H1 (cell line): ENCODE measurements at regions not wholly inside any gene's neighbourhood (a gene's known extent, or its start where the extent isn't known, plus 50 kb on each side); places are given as distances from the start of the nearest gene placed in this dataset.

ENCODE experiments used
- SUZ12 ChIP-seq: fragments of 200-600 bp; sonication (generic); IDR thresholded peaks from 2 replicates; pipeline ENCODE4 v1.6.1; 2012; ENCODE audit warnings: mild to moderate bottlenecking, inconsistent platforms, low read length, moderate library complexity, mixed read lengths
- TF ChIP-seq, protein P1 (sequence below), 3 experiments: IDR thresholded peaks; 1 replicate in 2 of 3; 2 replicates in 1 of 3; pipeline versions ENCODE4 v1.5.1 to v1.6.1; 2011; ENCODE audit warnings: low read length in 3 of 3, mild to moderate bottlenecking in 3 of 3, inconsistent platforms in 2 of 3, low read depth in 1 of 3, moderate library complexity in 1 of 3; ENCODE audit not compliant: insufficient read depth in 1 of 3; ENCODE audit errors: control extremely low read depth in 1 of 3
- TF ChIP-seq, protein P2 (sequence below): IDR thresholded peaks from 2 replicates; pipeline ENCODE4 v1.6.1; 2011; ENCODE audit warnings: low read depth, mild to moderate bottlenecking, low read length; ENCODE audit not compliant: insufficient read depth

DNA sequence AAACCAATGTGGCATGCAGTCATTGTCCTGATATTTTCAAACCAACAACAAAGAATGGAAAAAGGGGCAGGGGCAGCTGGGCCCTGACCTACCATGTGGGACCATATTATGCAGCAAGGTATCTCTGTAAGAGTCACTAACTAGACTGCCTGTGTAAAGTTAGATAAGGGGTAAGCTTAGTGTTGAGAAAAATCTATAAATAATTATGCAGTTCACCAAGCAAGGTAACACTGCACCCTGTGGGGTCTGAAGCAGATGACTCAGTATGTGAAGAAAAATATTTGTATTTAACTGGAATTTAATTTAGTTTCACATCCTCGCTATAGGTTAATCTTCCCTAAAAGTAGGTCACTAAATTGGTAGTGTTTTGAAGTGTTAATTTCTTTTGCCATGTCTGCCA lies 99.3 kb downstream of the PPP1R3A start (continued):
- TF ChIP-seq, protein P1, sequence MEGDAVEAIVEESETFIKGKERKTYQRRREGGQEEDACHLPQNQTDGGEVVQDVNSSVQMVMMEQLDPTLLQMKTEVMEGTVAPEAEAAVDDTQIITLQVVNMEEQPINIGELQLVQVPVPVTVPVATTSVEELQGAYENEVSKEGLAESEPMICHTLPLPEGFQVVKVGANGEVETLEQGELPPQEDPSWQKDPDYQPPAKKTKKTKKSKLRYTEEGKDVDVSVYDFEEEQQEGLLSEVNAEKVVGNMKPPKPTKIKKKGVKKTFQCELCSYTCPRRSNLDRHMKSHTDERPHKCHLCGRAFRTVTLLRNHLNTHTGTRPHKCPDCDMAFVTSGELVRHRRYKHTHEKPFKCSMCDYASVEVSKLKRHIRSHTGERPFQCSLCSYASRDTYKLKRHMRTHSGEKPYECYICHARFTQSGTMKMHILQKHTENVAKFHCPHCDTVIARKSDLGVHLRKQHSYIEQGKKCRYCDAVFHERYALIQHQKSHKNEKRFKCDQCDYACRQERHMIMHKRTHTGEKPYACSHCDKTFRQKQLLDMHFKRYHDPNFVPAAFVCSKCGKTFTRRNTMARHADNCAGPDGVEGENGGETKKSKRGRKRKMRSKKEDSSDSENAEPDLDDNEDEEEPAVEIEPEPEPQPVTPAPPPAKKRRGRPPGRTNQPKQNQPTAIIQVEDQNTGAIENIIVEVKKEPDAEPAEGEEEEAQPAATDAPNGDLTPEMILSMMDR (IDR thresholded peaks at IDR 0.05; ENCODE audit: control extremely low read depth in 1 of 3, insufficient read depth in 1 of 3, low read depth in 1 of 3, low read length in 3 of 3): no peak
- TF ChIP-seq, protein P2, sequence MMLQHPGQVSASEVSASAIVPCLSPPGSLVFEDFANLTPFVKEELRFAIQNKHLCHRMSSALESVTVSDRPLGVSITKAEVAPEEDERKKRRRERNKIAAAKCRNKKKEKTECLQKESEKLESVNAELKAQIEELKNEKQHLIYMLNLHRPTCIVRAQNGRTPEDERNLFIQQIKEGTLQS: no peak
- TF ChIP-seq SUZ12: no peak
